Suprapubic skin (tissue), 4 donors: ENCODE measurements at regions not wholly inside any gene's neighbourhood (a gene's known extent, or its start where the extent isn't known, plus 50 kb on each side); places are given as distances from the start of the nearest gene placed in this dataset.

Experiments
- DNase-seq, 2 donors: peaks; one replicate each; pipeline ENCODE4 v3.0.0-alpha.2; 2019; ENCODE audit warnings: low spot score in 2 of 2
- H3K27ac ChIP-seq: fragments of 200-600 bp; sonication (generic); one replicate; pipeline ENCODE4 v1.5.1; 2019
- H3K27me3 ChIP-seq: fragments of 200-600 bp; sonication (generic); one replicate; pipeline ENCODE4 v1.5.1; 2019
- H3K36me3 ChIP-seq: fragments of 200-600 bp; sonication (generic); one replicate; pipeline ENCODE4 v1.5.1; 2019
- H3K4me1 ChIP-seq: fragments of 200-600 bp; sonication (generic); one replicate; pipeline ENCODE4 v1.5.1; 2019
- H3K4me3 ChIP-seq: fragments of 200-600 bp; sonication (generic); one replicate; pipeline ENCODE4 v1.5.1; 2019; ENCODE audit warnings: mild to moderate bottlenecking
- H3K9me3 ChIP-seq: fragments of 200-600 bp; sonication (generic); one replicate; pipeline ENCODE4 v1.5.1; 2019
- CTCF ChIP-seq, 2 donors: fragments of 200-600 bp in 1 of 2; fragments of 450-650 bp in 1 of 2; sonication (generic) in 1 of 2; IDR thresholded peaks; one replicate each; pipeline ENCODE4 v1.5.1; 2016 to 2019; ENCODE audit warnings: antibody characterized with exemption in 2 of 2, mild to moderate bottlenecking in 1 of 2, moderate library complexity in 1 of 2
- EP300 ChIP-seq: sonication (generic); formaldehyde crosslinking; IDR thresholded peaks from one replicate; pipeline ENCODE4 v1.6.1; 2017; ENCODE audit warnings: antibody characterized with exemption
- POLR2A ChIP-seq, 2 donors: fragments of 450-650 bp; IDR thresholded peaks; one replicate each; pipeline ENCODE4 v1.6.1; 2017; ENCODE audit warnings: antibody characterized with exemption in 2 of 2, mild to moderate bottlenecking in 2 of 2, moderate library complexity in 2 of 2
- POLR2AphosphoS5 ChIP-seq, 3 donors: sonication (generic); formaldehyde crosslinking; IDR thresholded peaks; one replicate each; pipeline ENCODE4 v1.6.1; 2017; ENCODE audit warnings: antibody characterized with exemption in 3 of 3
- WGBS: methylation state at CpG from one replicate; pipeline ENCODE4 v1.1.5; 2018; 5-methylcytosine and 5-hydroxymethylcytosine counted together

GRCh38 chr13:104854698-104855097, 1680.8 kb downstream of the EFNB2 start:
- TF ChIP-seq POLR2A (IDR thresholded peaks at IDR 0.05) (no peak), CTCF (IDR thresholded peaks at IDR 0.05) (no peak), POLR2AphosphoS5 (IDR thresholded peaks at IDR 0.05) (no peak), EP300 (no peak)
- Histone ChIP-seq H3K4me1 (no peaks in the 10 kb centered on the region), H3K27me3 (no peaks in the 10 kb centered on the region), H3K27ac (no peak overlapping the region), H3K9me3 (no peaks in the 10 kb centered on the region), H3K4me3 (no peak overlapping the region), H3K36me3 (no peaks in the 10 kb centered on the region)
- WGBS, result 100% methylated on average over 5 of the region's 5 CpGs
- DNase-seq, result no peak

GRCh38 chr13:104854007-104854406, 1681.5 kb downstream of the EFNB2 start:
- no peak for TF ChIP-seq CTCF (IDR thresholded peaks at IDR 0.05)
- TF ChIP-seq POLR2AphosphoS5 (IDR thresholded peaks at IDR 0.05), result no peak
- no peak for TF ChIP-seq EP300
- TF ChIP-seq POLR2A (IDR thresholded peaks at IDR 0.05), result no peak
- H3K4me1 ChIP-seq, result no peaks in the 10 kb centered on the region
- no peaks in the 10 kb centered on the region for H3K36me3 ChIP-seq
- H3K4me3 ChIP-seq, result no peak overlapping the region
- H3K9me3 ChIP-seq, result no peaks in the 10 kb centered on the region
- H3K27me3 ChIP-seq, result no peaks in the 10 kb centered on the region
- DNase-seq, result no peak
- H3K27ac ChIP-seq, result no peak overlapping the region
- 92% methylated on average over 8 of the region's 8 CpGs for WGBS

GRCh38 chr13:104847922-104848321, 1687.5 kb downstream of the EFNB2 start:
- Histone ChIP-seq H3K27ac (no peak overlapping the region), H3K36me3 (no peaks in the 10 kb centered on the region), H3K4me1 (no peaks in the 10 kb centered on the region), H3K9me3 (no peaks in the 10 kb centered on the region), H3K4me3 (no peak overlapping the region), H3K27me3 (no peaks in the 10 kb centered on the region)
- DNase-seq, result no peak
- TF ChIP-seq EP300 (no peak), POLR2A (IDR thresholded peaks at IDR 0.05) (no peak), POLR2AphosphoS5 (IDR thresholded peaks at IDR 0.05) (no peak), CTCF (IDR thresholded peaks at IDR 0.05) (no peak)
- 31% methylated on average over 3 of the region's 3 CpGs for WGBS

- DNase-seq, result no peak
- H3K9me3 ChIP-seq, result no peaks in the 10 kb centered on the region
Observed at GRCh38 chr13:104843401-104843800, 1692.1 kb downstream of the EFNB2 start.

GRCh38 chr13:104841110-104841509, 1694.4 kb downstream of the EFNB2 start:
- no peak for DNase-seq
- no peak overlapping the region for H3K4me3 ChIP-seq
- no peaks in the 10 kb centered on the region for H3K27me3 ChIP-seq
- no peak overlapping the region for H3K27ac ChIP-seq
- 91% methylated on average over 6 of the region's 6 CpGs for WGBS
- TF ChIP-seq POLR2A (IDR thresholded peaks at IDR 0.05) (no peak), POLR2AphosphoS5 (IDR thresholded peaks at IDR 0.05) (no peak), EP300 (no peak), CTCF (IDR thresholded peaks at IDR 0.05) (no peak)
- H3K4me1 ChIP-seq, result no peaks in the 10 kb centered on the region
- H3K9me3 ChIP-seq, result no peaks in the 10 kb centered on the region
- no peaks in the 10 kb centered on the region for H3K36me3 ChIP-seq

More at GRCh38 chr13:104843401-104843800, 1692.1 kb downstream of the EFNB2 start:
- no peaks in the 10 kb centered on the region for H3K4me1 ChIP-seq
- H3K36me3 ChIP-seq, result no peaks in the 10 kb centered on the region
- H3K4me3 ChIP-seq, result no peak overlapping the region
- no peak overlapping the region for H3K27ac ChIP-seq
- TF ChIP-seq CTCF (IDR thresholded peaks at IDR 0.05) (no peak), EP300 (no peak), POLR2A (IDR thresholded peaks at IDR 0.05) (no peak), POLR2AphosphoS5 (IDR thresholded peaks at IDR 0.05) (no peak)
- no peaks in the 10 kb centered on the region for H3K27me3 ChIP-seq
